HL-60 (cell line): ENCODE measurements at regions not wholly inside any gene's neighbourhood (a gene's known extent, or its start where the extent isn't known, plus 50 kb on each side); places are given as distances from the start of the nearest gene placed in this dataset.

ENCODE experiments used
- DNase-seq, 2 experiments: peaks; one replicate each; pipeline ENCODE4 v3.0.0-alpha.2; 2010 to 2020; ENCODE audit warnings: low read depth in 1 of 2, low spot score in 1 of 2
- H3K27ac ChIP-seq: fragments of 250-450 bp; sonication (Bioruptor Pico); replicated peaks from 2 replicates; pipeline ENCODE4 v1.5.1; 2020; ENCODE audit warnings: mild to moderate bottlenecking, moderate library complexity
- H3K27me3 ChIP-seq: fragments of 250-450 bp; sonication (Bioruptor Pico); 2 replicates; pipeline ENCODE4 v1.5.1; 2021; ENCODE audit warnings: mild to moderate bottlenecking, moderate library complexity; ENCODE audit not compliant: insufficient read depth, poor library complexity, severe bottlenecking
- H3K4me3 ChIP-seq: replicated peaks from 2 replicates; pipeline ENCODE4 v1.5.1; 2011; ENCODE audit warnings: mild to moderate bottlenecking, control low read depth, low read length; ENCODE audit not compliant: insufficient read depth
- CTCF ChIP-seq: IDR thresholded peaks from one replicate; pipeline ENCODE4 v1.5.1; 2011; ENCODE audit warnings: low read length, control low read depth, inconsistent platforms; ENCODE audit not compliant: insufficient read depth
- GABPA ChIP-seq: IDR thresholded peaks from 2 replicates; pipeline ENCODE4 v1.6.1; 2012; ENCODE audit warnings: low read depth
- POLR2AphosphoS5 ChIP-seq: IDR thresholded peaks from 2 replicates; pipeline ENCODE4 v1.6.1; 2012; ENCODE audit warnings: low read depth
- REST ChIP-seq: IDR thresholded peaks from 2 replicates; pipeline ENCODE4 v1.6.1; 2012; ENCODE audit warnings: low read depth; ENCODE audit not compliant: insufficient replicate concordance
- SPI1 ChIP-seq: IDR thresholded peaks from 2 replicates; pipeline ENCODE4 v1.6.1; 2012; ENCODE audit warnings: low read depth, mild to moderate bottlenecking, borderline replicate concordance

- no peak overlapping the region for H3K27ac ChIP-seq
- no peak for TF ChIP-seq GABPA
- no peak for TF ChIP-seq CTCF
- TF ChIP-seq SPI1 = no peak
- TF ChIP-seq POLR2AphosphoS5 = no peak
- no peak for TF ChIP-seq REST
- H3K4me3 ChIP-seq = no peak overlapping the region
- H3K27me3 ChIP-seq = no peaks in the 10 kb centered on the region
- no peak for DNase-seq
Observed at GRCh38 chr15:49747340-49747739, 126.5 kb downstream of the DTWD1 start.

DNA sequence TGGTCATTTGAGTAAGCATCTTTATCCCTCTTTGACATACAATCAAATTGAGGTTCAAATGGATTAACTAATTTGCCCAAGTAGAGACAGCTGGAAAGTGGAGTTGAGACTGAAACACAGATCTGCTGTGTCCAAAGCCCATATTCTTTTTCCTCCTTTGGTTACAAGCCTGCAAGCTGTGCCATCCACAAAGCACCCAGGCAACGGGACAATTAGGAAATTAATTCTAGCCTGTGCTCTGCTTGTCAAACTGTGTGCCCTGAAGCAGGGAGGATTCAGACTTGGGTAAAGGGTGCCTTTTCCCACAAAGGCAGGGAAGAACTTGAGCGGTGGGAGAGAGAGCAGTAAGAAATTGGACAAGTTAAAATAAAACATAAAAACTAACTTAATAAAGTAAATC is 127.9 kb downstream of the DTWD1 start:
- TF ChIP-seq REST (no peak), POLR2AphosphoS5 (no peak), GABPA (no peak), SPI1 (no peak), CTCF (no peak)
- no peaks in the 10 kb centered on the region for H3K27me3 ChIP-seq
- no peak overlapping the region for H3K27ac ChIP-seq
- H3K4me3 ChIP-seq = no peak overlapping the region
- no peak for DNase-seq

- DNase-seq = no peak
- Histone ChIP-seq H3K27me3 (no peaks in the 10 kb centered on the region), H3K4me3 (no peak overlapping the region), H3K27ac (no peak overlapping the region)
- no peak for TF ChIP-seq REST
- no peak for TF ChIP-seq SPI1
- TF ChIP-seq GABPA = no peak
- no peak for TF ChIP-seq POLR2AphosphoS5
- TF ChIP-seq CTCF = no peak
Observed at GRCh38 chr15:49750553-49750952, 129.7 kb downstream of the DTWD1 start.
